Stimulated activated CD4-positive, alpha-beta T cell treated with anti-CD3 and anti-CD28 coated beads, TNF-alpha, amount 100 ng/mL, for 48 hours (primary cell): ENCODE measurements at regions not wholly inside any gene's neighbourhood (a gene's known extent, or its start where the extent isn't known, plus 50 kb on each side); places are given as distances from the start of the nearest gene placed in this dataset.
"Not testable (repeated sequence)": the region's sequence is repeated elsewhere in the genome, so short reads cannot be mapped to it uniquely, and the experiment has no call there.

Source experiments
- DNase-seq, 3 donors: peaks; one replicate each; pipeline ENCODE4 v3.0.0-alpha.2; 2020; ENCODE audit warnings: low read depth in 3 of 3

GRCh38 chr10:11691319-11691755 is 50.8 kb upstream of the ECHDC3 start:
- DNase-seq, result no peak

- no peak for DNase-seq
Observed at GRCh38 chr10:11689945-11690736, 52.0 kb upstream of the ECHDC3 start.

GRCh38 chr10:11688448-11688795 is 53.8 kb upstream of the ECHDC3 start:
- DNase-seq, result not testable (repeated sequence)

GRCh38 chr10:11687779-11688447 is 54.3 kb upstream of the ECHDC3 start:
- DNase-seq, result no peak

- DNase-seq, result no peak
Observed at GRCh38 chr10:11687357-11687771, 54.8 kb upstream of the ECHDC3 start.

GRCh38 chr10:11685787-11686218 is 56.4 kb upstream of the ECHDC3 start:
- DNase-seq, result no peak

- DNase-seq, result peak; percentile 28 to 43 (median 33)
Observed at GRCh38 chr10:11684717-11685645, 57.2 kb upstream of the ECHDC3 start.

- DNase-seq, result not testable (repeated sequence)
Observed at GRCh38 chr10:11684341-11684716, 57.9 kb upstream of the ECHDC3 start.

- DNase-seq, result no peak
Observed at GRCh38 chr10:11683529-11684320, 58.5 kb upstream of the ECHDC3 start.

- DNase-seq, result no peak
Observed at GRCh38 chr10:11682851-11683250, 59.3 kb upstream of the ECHDC3 start.

- no peak for DNase-seq
Observed at GRCh38 chr10:11682267-11682683, 59.9 kb upstream of the ECHDC3 start.

GRCh38 chr10:11680496-11680895 is 61.7 kb upstream of the ECHDC3 start:
- no peak for DNase-seq

GRCh38 chr10:11679946-11680345 is 62.2 kb upstream of the ECHDC3 start:
- DNase-seq, result no peak

- DNase-seq, result peak in 1 of 3 donors; percentile 13
Observed at GRCh38 chr10:11678074-11678793, 63.9 kb upstream of the ECHDC3 start.

- DNase-seq, result no peak
Observed at GRCh38 chr10:11677480-11677879, 64.7 kb upstream of the ECHDC3 start.

- DNase-seq, result no peak
Observed at GRCh38 chr10:11673346-11674280, 62.2 kb upstream of the USP6NL start.

- no peak for DNase-seq
Observed at GRCh38 chr10:11672836-11673235, 61.4 kb upstream of the USP6NL start.

- no peak for DNase-seq
Observed at GRCh38 chr10:11670381-11670780, 58.9 kb upstream of the USP6NL start.

- no peak for DNase-seq
Observed at GRCh38 chr10:11668847-11669610, 57.6 kb upstream of the USP6NL start.
